GM12878 (cell line): ENCODE measurements at regions not wholly inside any gene's neighbourhood (a gene's known extent, or its start where the extent isn't known, plus 50 kb on each side); places are given as distances from the start of the nearest gene placed in this dataset.

Experiments
- ATAC-seq: fragments of 200-7000 bp; cut with Tn5 transposase; 3 replicates; pipeline ENCODE4 v1.9.1; 2020; ENCODE audit warnings: mild to moderate bottlenecking, moderate library complexity
- BruUV-seq: library from RNA; stranded (reverse); fragments of 400-500 nt; replicated peaks from 2 replicates; lab custom pipeline; 2021; lab: Mats Ljungman, UMichigan
- CTCF ChIA-PET: fragments of 300-600 bp; sonication (Branson Sonifier 250); formaldehyde crosslinking; extraction: SDS; loops from one replicate; lab custom pipeline; 2021; ENCODE audit warnings: inconsistent platforms; lab: Yijun Ruan, JAX
- POLR2A ChIA-PET: fragments of 350-600 bp; formaldehyde crosslinking; extraction: SDS; loops from one replicate; lab custom pipeline; 2021; ENCODE audit warnings: inconsistent platforms; lab: Charles Lee
- RAD21 ChIA-PET: fragments of 300-600 bp; sonication (Branson Sonifier 250); formaldehyde crosslinking; loops from one replicate; lab custom pipeline; 2023; ENCODE audit warnings: antibody characterized with exemption; ENCODE audit not compliant: unreplicated experiment; lab: Charles Lee
- SMC1A ChIA-PET: fragments of 300-600 bp; sonication (Branson Sonifier 250); formaldehyde crosslinking; loops from one replicate; lab custom pipeline; 2023; ENCODE audit not compliant: unreplicated experiment, uncharacterized antibody; lab: Charles Lee
- DNase-seq: peaks from one replicate; pipeline ENCODE4 v3.0.0-alpha.2; 2011; ENCODE audit warnings: low read depth, low spot score
- FAIRE-seq: peaks from 3 replicates; lab custom pipeline; 2011; peaks lifted over from hg19 to GRCh38; lab: Jason Lieb, UNC
- H2AFZ ChIP-seq: 2 replicates; pipeline ENCODE4 v1.6.0; 2011; ENCODE audit warnings: low read depth, low read length, control low read depth; ENCODE audit not compliant: control insufficient read depth
- H3K27ac ChIP-seq: 2 replicates; pipeline ENCODE4 v1.5.1; 2011; ENCODE audit warnings: control low read depth; ENCODE audit not compliant: control insufficient read depth, insufficient read depth
- H3K27me3 ChIP-seq, 2 experiments: replicated peaks in 1 of 2; 2 replicates each; pipeline versions ENCODE4 v1.6.0 to v1.6.1; 2011; ENCODE audit warnings: low read length in 1 of 2; ENCODE audit not compliant: control insufficient read depth in 2 of 2, insufficient read depth in 2 of 2
- H3K36me3 ChIP-seq, 2 experiments: 2 replicates each; pipeline ENCODE4 v1.5.1; 2011; ENCODE audit warnings: low read length in 1 of 2; ENCODE audit not compliant: control insufficient read depth in 2 of 2, insufficient read depth in 2 of 2
- H3K4me1 ChIP-seq: 2 replicates; pipeline ENCODE4 v1.6.1; 2011; ENCODE audit warnings: mild to moderate bottlenecking, low read length, moderate library complexity, mixed read lengths; ENCODE audit not compliant: control insufficient read depth, insufficient read depth
- H3K4me2 ChIP-seq: 2 replicates; pipeline ENCODE4 v1.6.0; 2011; ENCODE audit warnings: control low read depth; ENCODE audit not compliant: control insufficient read depth, insufficient read depth
- H3K4me3 ChIP-seq: fragments of 200-600 bp; sonication (generic); 2 replicates; pipeline ENCODE4 v1.5.1; 2016
- H3K79me2 ChIP-seq: 2 replicates; pipeline ENCODE4 v1.6.0; 2011; ENCODE audit warnings: low read length; ENCODE audit not compliant: control insufficient read depth, insufficient read depth
- H3K9ac ChIP-seq: 2 replicates; pipeline ENCODE4 v1.8.0; 2011; ENCODE audit warnings: low read length, control low read depth, mixed read lengths; ENCODE audit not compliant: control insufficient read depth, insufficient read depth
- H3K9me3 ChIP-seq: replicated peaks from 3 replicates; pipeline ENCODE4 v1.5.1; 2011; ENCODE audit warnings: mild to moderate bottlenecking, low read length; ENCODE audit not compliant: control insufficient read depth, insufficient read depth
- H4K20me1 ChIP-seq: 2 replicates; pipeline ENCODE4 v1.6.0; 2011; ENCODE audit not compliant: control insufficient read depth, insufficient read depth
- NFXL1 ChIP-seq: fragments of 450-650 bp; IDR thresholded peaks from 2 replicates; pipeline ENCODE4 v1.6.1; 2017; ENCODE audit warnings: antibody characterized with exemption, mild to moderate bottlenecking, borderline replicate concordance
- NR2C2 ChIP-seq: IDR thresholded peaks from 2 replicates; pipeline ENCODE4 v1.6.1; 2011; ENCODE audit warnings: borderline replicate concordance, low read depth; ENCODE audit not compliant: control insufficient read depth, insufficient read length
- NR2F1 ChIP-seq: fragments of 450-650 bp; conservative IDR thresholded peaks from 2 replicates; pipeline ENCODE4 v1.6.1; 2017; ENCODE audit warnings: mild to moderate bottlenecking
- SREBF2 ChIP-seq: IDR thresholded peaks from 2 replicates; pipeline ENCODE4 v1.6.1; 2012; ENCODE audit warnings: mild to moderate bottlenecking, low read length
- ZNF274 ChIP-seq: IDR thresholded peaks from one replicate; pipeline ENCODE4 v1.8.0; 2011; ENCODE audit not compliant: insufficient read length, insufficient read depth
- WGBS: methylation state at CpG from one replicate; pipeline ENCODE4 v1.1.6; 2016; ENCODE audit warnings: low lambda C conversion rate; ENCODE audit not compliant: insufficient replicate concordance, insufficient coverage; ENCODE audit errors: missing lambda C conversion rate; 5-methylcytosine and 5-hydroxymethylcytosine counted together
- in situ Hi-C: fragments of 300-500 bp; cut with MboI; formaldehyde crosslinking; loops from 9 replicates; pipeline ENCODE4 v1.14.3; 2018; ENCODE audit warnings: mixed read lengths
- intact Hi-C: fragments of 100-400 bp; cut with micrococcal nuclease; formaldehyde crosslinking; loops from one replicate; pipeline ENCODE4 v1.14.2; 2022; ENCODE audit not compliant: unreplicated experiment
- TF ChIP-seq, protein P1 (sequence below): IDR thresholded peaks from 2 replicates; pipeline ENCODE4 v1.6.1; 2011; ENCODE audit warnings: borderline replicate concordance, low read depth, mild to moderate bottlenecking, moderate library complexity, low read length; ENCODE audit not compliant: insufficient read depth, poor library complexity, severe bottlenecking
- TF ChIP-seq, protein P2 (sequence below): IDR thresholded peaks from 2 replicates; pipeline ENCODE4 v1.6.1; 2012; ENCODE audit warnings: low read depth, low read length, improper control_type of control experiment
- TF ChIP-seq, protein P3 (sequence below): fragments of 450-650 bp; IDR thresholded peaks from 2 replicates; pipeline ENCODE4 v1.6.1; 2017; ENCODE audit warnings: mild to moderate bottlenecking, moderate library complexity

DNA sequence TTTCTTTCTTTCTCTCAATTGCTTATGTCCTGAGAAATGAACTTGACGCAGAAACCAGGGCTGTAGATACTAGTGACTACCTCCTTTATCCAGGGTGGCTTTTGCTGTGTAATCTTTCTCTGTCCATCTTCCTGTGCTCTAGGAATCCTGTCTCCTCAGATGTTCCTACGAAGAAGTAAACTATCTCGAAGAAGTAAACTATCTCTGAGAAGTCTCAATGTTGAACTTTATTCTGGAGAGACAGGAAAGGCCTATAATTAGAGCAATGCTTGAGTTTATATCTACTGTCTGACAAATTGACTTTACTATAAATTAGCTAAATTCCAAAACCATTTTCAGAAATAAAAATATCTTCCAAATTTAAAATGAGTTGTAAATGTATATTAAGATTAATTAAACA lies 541.5 kb upstream of the DPP6 start:
- no peaks in the 10 kb centered on the region for H3K27me3 ChIP-seq
- POLR2A ChIA-PET = no interaction called here
- in situ Hi-C loops (no loop called here), intact Hi-C loops (no loop called here)
- H3K36me3 ChIP-seq = no peaks in the 10 kb centered on the region
- ATAC-seq (no peak), DNase-seq (no peak), FAIRE-seq (no peak)
- no peaks in the 10 kb centered on the region for H3K4me1 ChIP-seq
- no peak for TF ChIP-seq NR2F1
- TF ChIP-seq NFXL1 = no peak
- no peak for TF ChIP-seq SREBF2
- TF ChIP-seq, protein P1, sequence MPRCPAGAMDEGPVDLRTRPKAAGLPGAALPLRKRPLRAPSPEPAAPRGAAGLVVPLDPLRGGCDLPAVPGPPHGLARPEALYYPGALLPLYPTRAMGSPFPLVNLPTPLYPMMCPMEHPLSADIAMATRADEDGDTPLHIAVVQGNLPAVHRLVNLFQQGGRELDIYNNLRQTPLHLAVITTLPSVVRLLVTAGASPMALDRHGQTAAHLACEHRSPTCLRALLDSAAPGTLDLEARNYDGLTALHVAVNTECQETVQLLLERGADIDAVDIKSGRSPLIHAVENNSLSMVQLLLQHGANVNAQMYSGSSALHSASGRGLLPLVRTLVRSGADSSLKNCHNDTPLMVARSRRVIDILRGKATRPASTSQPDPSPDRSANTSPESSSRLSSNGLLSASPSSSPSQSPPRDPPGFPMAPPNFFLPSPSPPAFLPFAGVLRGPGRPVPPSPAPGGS = no peak
- TF ChIP-seq, protein P2, sequence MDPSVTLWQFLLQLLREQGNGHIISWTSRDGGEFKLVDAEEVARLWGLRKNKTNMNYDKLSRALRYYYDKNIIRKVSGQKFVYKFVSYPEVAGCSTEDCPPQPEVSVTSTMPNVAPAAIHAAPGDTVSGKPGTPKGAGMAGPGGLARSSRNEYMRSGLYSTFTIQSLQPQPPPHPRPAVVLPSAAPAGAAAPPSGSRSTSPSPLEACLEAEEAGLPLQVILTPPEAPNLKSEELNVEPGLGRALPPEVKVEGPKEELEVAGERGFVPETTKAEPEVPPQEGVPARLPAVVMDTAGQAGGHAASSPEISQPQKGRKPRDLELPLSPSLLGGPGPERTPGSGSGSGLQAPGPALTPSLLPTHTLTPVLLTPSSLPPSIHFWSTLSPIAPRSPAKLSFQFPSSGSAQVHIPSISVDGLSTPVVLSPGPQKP = no peak
- TF ChIP-seq, protein P3, sequence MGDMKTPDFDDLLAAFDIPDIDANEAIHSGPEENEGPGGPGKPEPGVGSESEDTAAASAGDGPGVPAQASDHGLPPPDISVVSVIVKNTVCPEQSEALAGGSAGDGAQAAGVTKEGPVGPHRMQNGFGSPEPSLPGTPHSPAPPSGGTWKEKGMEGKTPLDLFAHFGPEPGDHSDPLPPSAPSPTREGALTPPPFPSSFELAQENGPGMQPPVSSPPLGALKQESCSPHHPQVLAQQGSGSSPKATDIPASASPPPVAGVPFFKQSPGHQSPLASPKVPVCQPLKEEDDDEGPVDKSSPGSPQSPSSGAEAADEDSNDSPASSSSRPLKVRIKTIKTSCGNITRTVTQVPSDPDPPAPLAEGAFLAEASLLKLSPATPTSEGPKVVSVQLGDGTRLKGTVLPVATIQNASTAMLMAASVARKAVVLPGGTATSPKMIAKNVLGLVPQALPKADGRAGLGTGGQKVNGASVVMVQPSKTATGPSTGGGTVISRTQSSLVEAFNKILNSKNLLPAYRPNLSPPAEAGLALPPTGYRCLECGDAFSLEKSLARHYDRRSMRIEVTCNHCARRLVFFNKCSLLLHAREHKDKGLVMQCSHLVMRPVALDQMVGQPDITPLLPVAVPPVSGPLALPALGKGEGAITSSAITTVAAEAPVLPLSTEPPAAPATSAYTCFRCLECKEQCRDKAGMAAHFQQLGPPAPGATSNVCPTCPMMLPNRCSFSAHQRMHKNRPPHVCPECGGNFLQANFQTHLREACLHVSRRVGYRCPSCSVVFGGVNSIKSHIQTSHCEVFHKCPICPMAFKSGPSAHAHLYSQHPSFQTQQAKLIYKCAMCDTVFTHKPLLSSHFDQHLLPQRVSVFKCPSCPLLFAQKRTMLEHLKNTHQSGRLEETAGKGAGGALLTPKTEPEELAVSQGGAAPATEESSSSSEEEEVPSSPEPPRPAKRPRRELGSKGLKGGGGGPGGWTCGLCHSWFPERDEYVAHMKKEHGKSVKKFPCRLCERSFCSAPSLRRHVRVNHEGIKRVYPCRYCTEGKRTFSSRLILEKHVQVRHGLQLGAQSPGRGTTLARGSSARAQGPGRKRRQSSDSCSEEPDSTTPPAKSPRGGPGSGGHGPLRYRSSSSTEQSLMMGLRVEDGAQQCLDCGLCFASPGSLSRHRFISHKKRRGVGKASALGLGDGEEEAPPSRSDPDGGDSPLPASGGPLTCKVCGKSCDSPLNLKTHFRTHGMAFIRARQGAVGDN = no peak
- no peak for TF ChIP-seq NR2C2
- TF ChIP-seq ZNF274 = no peak
- H2AFZ ChIP-seq = no peak overlapping the region
- CTCF ChIA-PET = no interaction called here
- no peaks in the 10 kb centered on the region for H3K9me3 ChIP-seq
- SMC1A ChIA-PET = no interaction called here
- 33% methylated on average over 3 of the region's 3 CpGs for WGBS
- RAD21 ChIA-PET = no interaction called here
- H4K20me1 ChIP-seq = no peaks in the 10 kb centered on the region
- H3K4me3 ChIP-seq = no peak overlapping the region
- BruUV-seq = no TSS peak
- H3K4me2 ChIP-seq = no peak overlapping the region
- H3K9ac ChIP-seq = no peak overlapping the region
- H3K79me2 ChIP-seq = no peaks in the 10 kb centered on the region
- no peak overlapping the region for H3K27ac ChIP-seq
